IPS-20b (cell line): ENCODE measurements at regions not wholly inside any gene's neighbourhood (a gene's known extent, or its start where the extent isn't known, plus 50 kb on each side); places are given as distances from the start of the nearest gene placed in this dataset.
"Not testable (repeated sequence)": the region's sequence is repeated elsewhere in the genome, so short reads cannot be mapped to it uniquely, and the experiment has no call there.

Source experiments
- H3K27ac ChIP-seq: one replicate; pipeline ENCODE4 v1.5.1; 2013; ENCODE audit warnings: low read length
- H3K27me3 ChIP-seq: 2 replicates; pipeline ENCODE4 v1.6.1; 2013; ENCODE audit warnings: mild to moderate bottlenecking, low read length, inconsistent platforms; ENCODE audit not compliant: insufficient read depth
- H3K36me3 ChIP-seq: 2 replicates; pipeline ENCODE4 v1.6.1; 2013; ENCODE audit warnings: low read depth, mild to moderate bottlenecking, inconsistent platforms, low read length, moderate library complexity; ENCODE audit not compliant: insufficient read depth
- H3K4me1 ChIP-seq: 2 replicates; pipeline ENCODE4 v1.6.1; 2013; ENCODE audit warnings: mild to moderate bottlenecking, control low read depth, inconsistent platforms, low read length, moderate library complexity; ENCODE audit not compliant: insufficient read depth
- H3K4me3 ChIP-seq: 2 replicates; pipeline ENCODE4 v1.5.1; 2013; ENCODE audit warnings: mild to moderate bottlenecking, low read length, inconsistent platforms
- H3K9ac ChIP-seq: 2 replicates; pipeline ENCODE4 v1.6.1; 2013; ENCODE audit warnings: low read depth, mild to moderate bottlenecking, inconsistent platforms, low read length, moderate library complexity
- H3K9me3 ChIP-seq: 2 replicates; pipeline ENCODE4 v1.6.1; 2013; ENCODE audit warnings: mild to moderate bottlenecking, low read depth, low read length, inconsistent platforms; ENCODE audit not compliant: insufficient read depth

- H3K27me3 ChIP-seq, result no peaks in the 10 kb centered on the region
- no peaks in the 10 kb centered on the region for H3K36me3 ChIP-seq
- no peak overlapping the region for H3K27ac ChIP-seq
- no peaks in the 10 kb centered on the region for H3K4me1 ChIP-seq
- H3K9ac ChIP-seq, result no peak overlapping the region
- H3K4me3 ChIP-seq, result no peak overlapping the region
- H3K9me3 ChIP-seq, result peaks cover 25% of the 10 kb centered on the region
Observed at GRCh38 chr12:17148706-17149105, 542.7 kb upstream of the LMO3 start.

- no peaks in the 10 kb centered on the region for H3K27me3 ChIP-seq
- no peaks in the 10 kb centered on the region for H3K4me1 ChIP-seq
- no peaks in the 10 kb centered on the region for H3K36me3 ChIP-seq
- H3K4me3 ChIP-seq, result no peak overlapping the region
- H3K9ac ChIP-seq, result no peak overlapping the region
- no peaks in the 10 kb centered on the region for H3K9me3 ChIP-seq
- no peak overlapping the region for H3K27ac ChIP-seq
Observed at GRCh38 chr12:17142856-17143255, 536.9 kb upstream of the LMO3 start.

GRCh38 chr12:17139931-17140330 is 534.0 kb upstream of the LMO3 start:
- Histone ChIP-seq H3K27me3 (no peaks in the 10 kb centered on the region), H3K4me3 (no peak overlapping the region), H3K9ac (no peak overlapping the region), H3K27ac (no peak overlapping the region), H3K9me3 (no peaks in the 10 kb centered on the region), H3K4me1 (no peaks in the 10 kb centered on the region), H3K36me3 (no peaks in the 10 kb centered on the region)

DNA sequence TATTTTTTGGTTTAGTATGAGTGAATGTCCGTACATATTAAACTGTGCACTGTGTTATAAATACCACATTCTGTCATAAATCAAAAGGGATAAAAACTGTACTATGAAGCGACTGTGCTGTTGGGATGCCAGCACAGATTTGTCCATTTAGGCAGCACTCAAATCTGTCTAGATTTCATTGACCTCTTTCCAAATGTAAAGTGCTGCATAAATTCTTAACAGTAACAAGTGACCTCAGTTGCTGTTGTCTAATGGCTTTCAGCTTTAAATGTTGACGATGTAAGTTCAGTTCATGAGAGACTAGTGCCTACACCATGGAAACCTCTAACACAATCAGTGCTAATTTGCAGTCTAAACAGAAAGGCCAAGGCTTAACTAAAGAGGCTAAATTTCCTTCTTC is 531.4 kb upstream of the LMO3 start:
- Histone ChIP-seq H3K4me1 (no peaks in the 10 kb centered on the region), H3K9me3 (no peaks in the 10 kb centered on the region), H3K36me3 (no peaks in the 10 kb centered on the region), H3K9ac (no peak overlapping the region), H3K27ac (no peak overlapping the region), H3K27me3 (no peaks in the 10 kb centered on the region), H3K4me3 (no peak overlapping the region)

- Histone ChIP-seq H3K9ac (no peak overlapping the region), H3K9me3 (no peaks in the 10 kb centered on the region), H3K27me3 (no peaks in the 10 kb centered on the region), H3K27ac (no peak overlapping the region), H3K4me1 (no peaks in the 10 kb centered on the region), H3K4me3 (no peak overlapping the region), H3K36me3 (no peaks in the 10 kb centered on the region)
Observed at GRCh38 chr12:17134315-17134714, 528.4 kb upstream of the LMO3 start.

DNA sequence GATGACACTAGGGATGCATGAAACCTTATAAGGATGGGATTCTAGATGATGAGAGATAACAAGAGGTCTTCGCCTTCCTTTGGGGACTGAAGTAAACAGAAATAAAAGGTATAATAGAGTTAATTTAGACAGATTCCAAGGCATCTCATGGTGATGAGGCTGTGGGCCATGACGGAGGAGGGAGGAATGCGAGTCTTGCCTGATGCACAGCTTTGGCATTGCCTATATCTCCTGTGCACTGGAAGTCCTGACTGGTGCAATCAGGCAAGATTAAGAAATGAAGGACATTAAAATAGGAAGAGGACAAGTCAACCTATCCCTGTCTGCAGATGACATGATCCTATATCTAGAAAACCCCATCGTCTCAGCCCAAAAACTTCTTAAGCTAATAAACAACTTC is 526.4 kb upstream of the LMO3 start:
- Histone ChIP-seq H3K27me3 (no peaks in the 10 kb centered on the region), H3K9me3 (no peaks in the 10 kb centered on the region), H3K4me1 (no peaks in the 10 kb centered on the region), H3K27ac (no peak overlapping the region), H3K36me3 (no peaks in the 10 kb centered on the region), H3K9ac (no peak overlapping the region), H3K4me3 (no peak overlapping the region)

- H3K4me3 ChIP-seq, H3K4me1 ChIP-seq, H3K27me3 ChIP-seq, H3K27ac ChIP-seq, H3K36me3 ChIP-seq, H3K9ac ChIP-seq: not testable (repeated sequence)
- H3K9me3 ChIP-seq, result peaks cover 12% of the 10 kb centered on the region; the same call in 1 of the 2 replicates
Observed at GRCh38 chr12:17116538-17116937, 510.6 kb upstream of the LMO3 start.

GRCh38 chr12:17110316-17110715 is 504.4 kb upstream of the LMO3 start:
- H3K27me3 ChIP-seq, result no peaks in the 10 kb centered on the region

GRCh38 chr12:17108877-17109541 is 503.0 kb upstream of the LMO3 start:
- Histone ChIP-seq H3K9ac (no peak overlapping the region), H3K27me3 (no peaks in the 10 kb centered on the region), H3K36me3 (no peaks in the 10 kb centered on the region), H3K4me1 (no peaks in the 10 kb centered on the region), H3K4me3 (no peak overlapping the region), H3K27ac (no peak overlapping the region), H3K9me3 (no peaks in the 10 kb centered on the region)

More at GRCh38 chr12:17110316-17110715, 504.4 kb upstream of the LMO3 start:
- Histone ChIP-seq H3K36me3 (no peaks in the 10 kb centered on the region), H3K4me3 (no peak overlapping the region), H3K4me1 (no peaks in the 10 kb centered on the region), H3K9me3 (no peaks in the 10 kb centered on the region), H3K9ac (no peak overlapping the region), H3K27ac (no peak overlapping the region)

DNA sequence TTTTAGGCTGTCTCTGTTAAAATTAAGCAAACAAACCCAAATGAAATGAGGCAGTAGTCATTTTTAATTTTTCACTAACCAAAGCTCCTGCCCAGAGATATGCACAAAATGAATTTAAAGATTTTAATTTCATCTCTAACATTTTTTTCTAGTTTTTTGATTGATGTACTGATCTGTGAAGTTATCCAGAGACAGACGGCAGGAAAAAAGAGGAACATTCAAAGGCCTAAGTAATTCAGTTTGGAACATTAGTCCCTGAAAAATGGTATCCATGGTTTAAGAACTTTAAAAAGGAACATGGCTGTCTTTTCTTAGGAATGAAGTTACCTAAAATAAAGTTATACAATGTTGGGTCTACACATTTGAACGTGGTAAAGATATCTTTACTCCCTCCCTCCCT is 498.8 kb upstream of the LMO3 start:
- Histone ChIP-seq H3K9me3 (no peaks in the 10 kb centered on the region), H3K27ac (no peak overlapping the region), H3K4me1 (no peaks in the 10 kb centered on the region), H3K4me3 (no peak overlapping the region), H3K36me3 (no peaks in the 10 kb centered on the region), H3K9ac (no peak overlapping the region), H3K27me3 (no peaks in the 10 kb centered on the region)

- Histone ChIP-seq H3K27me3 (no peaks in the 10 kb centered on the region), H3K4me1 (no peaks in the 10 kb centered on the region), H3K36me3 (no peaks in the 10 kb centered on the region), H3K9me3 (no peaks in the 10 kb centered on the region), H3K27ac (no peak overlapping the region), H3K4me3 (no peak overlapping the region), H3K9ac (no peak overlapping the region)
Observed at GRCh38 chr12:17097674-17098073, 491.7 kb upstream of the LMO3 start.

- Histone ChIP-seq H3K9me3 (no peaks in the 10 kb centered on the region), H3K4me1 (0 out of 2 replicates have a peak, but pooled peaks cover 3% of the 10 kb centered on the region), H3K9ac (no peak overlapping the region), H3K27ac (no peak overlapping the region), H3K4me3 (no peak overlapping the region), H3K36me3 (no peaks in the 10 kb centered on the region), H3K27me3 (no peaks in the 10 kb centered on the region)
Observed at GRCh38 chr12:17084831-17085230, 478.9 kb upstream of the LMO3 start.
